ENCODE measurements at regions not wholly inside any gene's neighbourhood (a gene's known extent, or its start where the extent isn't known, plus 50 kb on each side); places are given as distances from the start of the nearest gene placed in this dataset.

DNA sequence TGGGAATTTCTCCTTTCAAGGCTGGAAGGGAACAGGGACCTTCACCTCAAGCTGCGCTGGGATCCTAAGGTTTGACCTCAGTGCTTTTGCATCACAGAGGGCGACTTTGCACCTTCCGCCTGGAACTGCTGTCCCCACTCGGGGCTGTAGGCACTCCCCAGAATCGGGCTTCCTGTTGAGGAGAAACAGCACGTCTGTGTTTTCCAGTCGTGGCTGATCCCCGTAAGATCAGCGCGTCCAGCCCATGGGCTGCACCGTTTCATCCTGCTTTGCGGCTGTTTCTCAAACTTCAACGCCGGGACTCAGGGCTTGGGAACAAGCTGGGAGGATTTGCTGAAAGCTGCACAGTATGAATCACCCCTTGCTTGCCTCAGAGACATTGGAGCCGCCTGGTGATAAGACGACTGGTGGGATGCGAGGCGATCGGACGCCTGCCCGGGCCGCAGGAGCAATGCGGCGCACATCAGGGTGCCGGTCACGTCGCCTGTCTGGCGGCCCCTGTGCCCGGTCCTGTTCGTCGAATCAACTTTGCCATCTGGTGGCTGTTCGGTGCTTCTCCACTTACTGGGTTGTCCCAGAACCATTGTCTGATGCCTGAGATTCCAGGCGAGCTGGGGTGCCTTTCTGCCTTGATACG, 53.6 kb upstream of the FRMD1 start:
- intact Hi-C loops (cut with DNase I): loop anchor here (5.0 kb wide), 1 partner anchor 225 kb away; no protein-coding TSS in a partner anchor
- peak; percentile 75 to 94 (median 88) for DNase-seq

DNA sequence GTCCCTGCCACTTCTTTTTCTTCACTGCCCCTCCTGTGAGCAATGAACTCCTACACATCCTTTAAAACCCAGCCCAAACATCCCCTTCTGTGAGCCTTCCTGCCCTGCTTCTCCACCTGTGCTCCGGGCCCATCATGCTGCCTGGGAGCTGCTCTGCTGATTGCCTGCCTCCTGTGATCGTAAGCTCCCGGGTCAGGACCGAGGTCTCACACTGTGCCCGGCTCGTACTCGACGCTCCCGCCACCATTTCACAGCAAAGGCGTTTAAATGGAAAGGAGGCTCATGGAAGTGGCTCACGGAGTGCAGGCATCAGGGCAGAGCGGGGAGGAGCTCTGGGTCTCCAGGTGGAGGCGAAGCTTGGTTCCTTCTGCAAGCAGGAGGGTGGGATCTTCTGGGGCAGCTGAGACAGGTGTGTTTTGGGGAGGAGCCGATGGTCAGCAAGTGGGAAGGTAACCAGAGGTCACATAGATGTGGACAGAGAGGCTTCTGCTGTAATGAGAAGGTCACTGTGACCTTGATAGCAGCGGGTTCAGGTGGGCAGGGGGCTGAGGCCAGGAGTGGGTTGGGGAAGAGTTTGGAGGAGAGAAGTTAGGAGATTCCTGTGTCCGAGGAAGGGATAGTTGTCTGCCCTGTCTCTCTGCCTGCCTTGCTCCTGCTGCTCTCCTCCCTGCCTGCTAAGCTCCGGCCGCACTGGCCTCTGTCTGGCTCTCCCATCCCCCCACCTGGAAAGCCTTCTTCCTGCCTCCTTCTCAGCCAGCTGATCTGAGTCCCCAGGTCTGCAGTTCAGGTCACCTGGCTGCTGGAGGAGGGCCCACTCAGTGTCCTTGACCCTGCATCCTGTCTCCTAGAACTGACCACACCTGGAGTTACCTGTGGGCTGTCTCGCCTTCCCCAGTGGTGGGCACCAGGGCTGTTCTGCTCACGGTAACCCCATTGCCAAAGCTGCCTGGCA, 52.7 kb upstream of the FRMD1 start:
- intact Hi-C loops (cut with DNase I): loop anchor here (5.0 kb wide), 1 partner anchor 224 kb away; no protein-coding TSS in a partner anchor
- peak in 2 of 42 donors; percentile 34 to 35 for DNase-seq

DNA sequence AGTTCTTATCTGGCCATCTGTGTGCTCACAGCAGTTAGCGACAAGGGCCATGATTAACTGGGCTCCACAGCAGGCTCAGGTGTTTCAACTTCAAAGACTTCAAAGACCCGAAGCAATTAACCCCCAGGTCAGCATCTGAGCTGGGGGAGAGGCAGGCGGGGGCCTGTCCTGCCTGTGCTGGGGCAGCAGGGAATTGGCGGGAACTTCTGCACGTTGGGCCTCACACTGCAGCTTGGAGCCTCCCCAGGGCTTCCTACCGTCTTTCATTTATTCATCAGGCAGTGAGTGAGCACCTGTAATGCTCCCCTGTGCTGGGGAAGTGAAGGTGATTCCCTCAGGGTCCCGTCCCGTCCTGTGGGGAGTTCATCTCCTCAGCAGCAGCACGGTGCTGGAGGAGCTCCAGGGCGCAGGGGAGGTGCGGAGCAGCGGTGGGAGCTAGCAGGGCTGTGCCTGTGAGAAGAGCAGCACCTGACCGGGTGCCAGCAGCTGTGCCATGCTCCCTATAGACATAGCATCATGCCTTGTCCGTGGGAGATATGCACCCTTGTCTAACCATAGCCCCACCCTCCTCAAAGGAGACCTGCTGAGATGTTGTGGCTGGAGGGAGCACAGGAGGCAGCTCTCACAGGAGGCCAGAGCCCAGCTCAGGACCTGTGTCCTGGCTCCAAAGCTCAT, 51.8 kb upstream of the FRMD1 start:
- intact Hi-C loops (cut with DNase I): loop anchor here (5.0 kb wide), 1 partner anchor 224 kb away; no protein-coding TSS in a partner anchor
- DNase-seq: peak in 2 of 42 donors; percentile 9 to 26

- peak in 3 of 42 donors; percentile 34 to 41 (median 36) for DNase-seq
- intact Hi-C loops (cut with DNase I): loop anchor here (5.0 kb wide), 1 partner anchor 223 kb away; no protein-coding TSS in a partner anchor
Observed at GRCh38 chr6:168130168-168130696, 51.2 kb upstream of the FRMD1 start.

GRCh38 chr6:168129292-168130167, 50.5 kb upstream of the FRMD1 start:
- peak in 3 of 42 donors; percentile 23 to 33 (median 25) for DNase-seq
- intact Hi-C loops (cut with DNase I): loop anchor here (5.0 to 10.0 kb wide), 2 partner anchors 222 to 655 kb away; no protein-coding TSS in a partner anchor

DNA sequence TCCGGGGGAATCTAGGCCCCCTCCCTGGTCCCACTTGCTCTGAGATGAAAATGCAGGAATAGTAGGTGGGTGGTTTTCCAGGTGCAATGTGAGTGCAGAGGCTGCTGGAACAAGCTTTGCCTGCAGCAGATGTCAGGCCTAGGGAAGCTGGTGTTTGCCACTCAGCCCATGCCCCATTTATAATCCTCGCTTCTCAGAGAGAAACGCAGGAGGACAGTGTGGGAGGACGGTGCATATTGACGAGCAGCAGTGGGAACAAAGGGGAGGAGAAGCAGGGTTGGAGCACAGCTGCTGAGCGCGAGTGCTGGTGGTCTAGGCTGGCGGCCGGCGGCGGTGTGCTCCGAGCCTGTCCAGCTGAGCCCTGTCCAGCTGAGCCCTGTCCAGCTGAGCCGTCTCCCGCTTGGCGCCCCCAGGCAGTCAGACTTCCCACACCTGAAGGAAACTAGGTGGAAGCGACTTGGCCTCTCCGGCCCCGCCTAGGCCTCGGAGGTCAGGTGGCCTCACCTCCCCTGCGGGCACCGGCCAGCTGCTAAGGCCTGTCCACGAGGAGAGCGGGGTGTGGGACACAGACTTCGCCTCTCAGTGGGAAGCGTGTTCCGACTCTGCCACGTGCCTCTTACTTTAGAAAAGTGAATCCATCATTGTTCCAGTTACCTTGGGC, 49.7 kb upstream of the FRMD1 start:
- DNase-seq: peak in 21 of 42 donors; percentile 24 to 78 (median 49)
- intact Hi-C loops (cut with DNase I): loop anchor here (10.0 kb wide), 1 partner anchor 654 kb away; no protein-coding TSS in a partner anchor

Data from head of caudate nucleus (tissue), 42 donors.